AG04449 (cell line): ENCODE measurements at regions not wholly inside any gene's neighbourhood (a gene's known extent, or its start where the extent isn't known, plus 50 kb on each side); places are given as distances from the start of the nearest gene placed in this dataset.

Source experiments
- CTCF ChIA-PET: fragments of 350-600 bp; formaldehyde crosslinking; extraction: SDS; loops from one replicate; lab custom pipeline; 2021; ENCODE audit warnings: antibody characterized with exemption; lab: Yijun Ruan, JAX
- POLR2A ChIA-PET: fragments of 400-600, 350-600 bp; formaldehyde crosslinking; extraction: SDS; loops from one replicate; lab custom pipeline; 2020; ENCODE audit warnings: antibody characterized with exemption, inconsistent platforms; lab: Yijun Ruan, JAX
- DNase-seq: peaks from one replicate; pipeline ENCODE4 v3.0.0-alpha.2; 2010; ENCODE audit warnings: low read depth, low spot score
- H3K4me3 ChIP-seq: 2 replicates; pipeline ENCODE4 v1.5.1; 2011; ENCODE audit warnings: low read depth, mild to moderate bottlenecking, control low read depth, low read length
- TF ChIP-seq, protein P1 (sequence below): IDR thresholded peaks from one replicate; pipeline ENCODE4 v1.5.1; 2011; ENCODE audit warnings: mild to moderate bottlenecking, moderate library complexity, low read length, control low read depth, inconsistent platforms; ENCODE audit not compliant: insufficient read depth; ENCODE audit errors: missing control alignments

DNA sequence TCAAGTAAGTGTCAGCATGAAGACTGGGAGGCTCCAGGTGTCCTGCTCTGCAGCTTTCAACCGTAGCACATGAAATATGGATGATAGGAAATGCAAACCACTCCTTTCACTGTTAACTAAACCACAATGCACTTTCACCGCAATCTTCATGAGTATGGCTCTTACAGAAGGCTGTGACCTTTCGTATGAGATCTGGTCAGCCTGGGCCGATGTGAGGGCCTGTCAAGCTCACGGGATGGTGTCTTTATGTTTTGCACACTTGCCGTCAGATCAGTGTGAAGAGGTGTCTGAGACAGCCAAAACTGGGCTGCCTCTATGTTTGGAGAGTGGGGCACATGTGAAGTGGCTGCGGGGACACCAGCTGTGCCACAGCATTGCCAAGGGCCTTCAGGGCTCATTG is 62.8 kb upstream of the AFF3 start:
- TF ChIP-seq, protein P1, sequence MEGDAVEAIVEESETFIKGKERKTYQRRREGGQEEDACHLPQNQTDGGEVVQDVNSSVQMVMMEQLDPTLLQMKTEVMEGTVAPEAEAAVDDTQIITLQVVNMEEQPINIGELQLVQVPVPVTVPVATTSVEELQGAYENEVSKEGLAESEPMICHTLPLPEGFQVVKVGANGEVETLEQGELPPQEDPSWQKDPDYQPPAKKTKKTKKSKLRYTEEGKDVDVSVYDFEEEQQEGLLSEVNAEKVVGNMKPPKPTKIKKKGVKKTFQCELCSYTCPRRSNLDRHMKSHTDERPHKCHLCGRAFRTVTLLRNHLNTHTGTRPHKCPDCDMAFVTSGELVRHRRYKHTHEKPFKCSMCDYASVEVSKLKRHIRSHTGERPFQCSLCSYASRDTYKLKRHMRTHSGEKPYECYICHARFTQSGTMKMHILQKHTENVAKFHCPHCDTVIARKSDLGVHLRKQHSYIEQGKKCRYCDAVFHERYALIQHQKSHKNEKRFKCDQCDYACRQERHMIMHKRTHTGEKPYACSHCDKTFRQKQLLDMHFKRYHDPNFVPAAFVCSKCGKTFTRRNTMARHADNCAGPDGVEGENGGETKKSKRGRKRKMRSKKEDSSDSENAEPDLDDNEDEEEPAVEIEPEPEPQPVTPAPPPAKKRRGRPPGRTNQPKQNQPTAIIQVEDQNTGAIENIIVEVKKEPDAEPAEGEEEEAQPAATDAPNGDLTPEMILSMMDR, result no peak
- ChIA-PET CTCF (interaction anchor here (0.9 kb wide), 1 partner anchor 480 kb away, joined by 3 read pairs; no protein-coding TSS in a partner anchor), POLR2A (no interaction called here)
- no peak overlapping the region for H3K4me3 ChIP-seq
- DNase-seq, result no peak

DNA sequence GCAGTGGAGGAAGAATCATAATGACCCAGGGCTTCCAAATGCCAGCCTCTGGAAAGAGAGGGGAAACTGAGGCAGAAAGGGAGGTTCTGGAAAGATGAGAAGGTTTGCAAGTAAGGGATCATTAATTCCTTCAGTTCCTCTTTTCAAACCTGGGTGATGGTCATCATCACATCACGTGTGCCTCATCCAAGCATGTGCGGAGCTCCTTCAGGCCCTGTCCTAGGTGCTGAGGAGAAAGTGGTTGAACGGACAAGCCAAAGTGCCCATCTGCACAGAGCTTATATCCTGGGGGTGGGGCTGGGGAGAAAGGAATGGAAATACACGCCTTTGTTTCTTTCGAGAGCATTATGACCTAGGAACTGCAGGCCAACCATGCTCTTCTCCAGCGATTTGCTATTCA is 60.2 kb upstream of the AFF3 start:
- no peak overlapping the region for H3K4me3 ChIP-seq
- ChIA-PET CTCF (interaction anchor here (1.1 to 1.5 kb wide), 2 partner anchors 9 to 59 kb away, joined by 3 to 4 read pairs; no protein-coding TSS in a partner anchor), POLR2A (no interaction called here)
- TF ChIP-seq, protein P1, result no peak
- DNase-seq, result no peak

DNA sequence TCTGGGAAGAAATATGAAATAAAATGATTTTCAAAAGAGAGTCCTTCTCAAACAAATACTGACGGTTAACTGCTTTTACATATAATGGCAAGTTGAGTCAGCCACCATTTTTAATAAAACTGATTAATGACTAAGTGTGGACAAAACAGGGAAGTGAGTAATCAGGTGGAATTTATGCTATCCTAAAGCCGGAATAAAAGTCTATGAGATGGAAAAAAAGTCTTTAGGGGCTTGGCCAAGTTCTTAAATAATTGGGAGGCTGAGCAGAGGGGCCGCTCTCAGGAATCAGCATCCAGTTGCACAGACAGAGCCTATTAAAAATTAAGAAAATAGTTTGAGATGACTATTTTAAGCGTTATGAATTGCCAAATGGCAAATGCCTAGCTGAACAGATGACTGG is 58.6 kb upstream of the AFF3 start:
- TF ChIP-seq, protein P1, result no peak
- CTCF ChIA-PET, result interaction anchor here (1.5 kb wide), 1 partner anchor 642 kb away, joined by 3 read pairs; no protein-coding TSS in a partner anchor
- POLR2A ChIA-PET, result no interaction called here
- H3K4me3 ChIP-seq, result no peak overlapping the region
- DNase-seq, result no peak

DNA sequence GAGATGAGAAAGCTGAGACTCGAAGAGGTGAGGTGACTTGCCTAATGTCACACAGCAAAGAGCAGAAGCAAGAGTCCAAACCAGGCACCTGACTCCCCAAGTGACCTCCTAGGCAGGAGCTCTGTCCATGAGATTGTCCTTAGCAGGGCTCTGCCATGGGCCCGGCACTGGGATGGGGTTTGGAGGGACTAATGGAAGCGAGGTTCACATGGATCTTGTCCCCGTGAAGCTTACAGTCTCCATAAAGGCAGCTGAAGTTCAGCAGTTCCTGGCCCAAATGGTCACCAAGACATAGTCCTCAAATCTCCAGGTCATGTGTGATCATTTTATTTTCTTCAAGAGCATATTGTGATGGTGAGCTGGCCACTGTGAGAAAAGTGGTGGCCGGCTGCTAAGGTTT is 57.0 kb upstream of the AFF3 start:
- POLR2A ChIA-PET, result no interaction called here
- TF ChIP-seq, protein P1, result no peak
- CTCF ChIA-PET, result interaction anchor here (0.7 to 1.5 kb wide), 2 partner anchors 9 to 640 kb away, joined by 3 read pairs; no protein-coding TSS in a partner anchor
- no peak for DNase-seq
- no peak overlapping the region for H3K4me3 ChIP-seq

DNA sequence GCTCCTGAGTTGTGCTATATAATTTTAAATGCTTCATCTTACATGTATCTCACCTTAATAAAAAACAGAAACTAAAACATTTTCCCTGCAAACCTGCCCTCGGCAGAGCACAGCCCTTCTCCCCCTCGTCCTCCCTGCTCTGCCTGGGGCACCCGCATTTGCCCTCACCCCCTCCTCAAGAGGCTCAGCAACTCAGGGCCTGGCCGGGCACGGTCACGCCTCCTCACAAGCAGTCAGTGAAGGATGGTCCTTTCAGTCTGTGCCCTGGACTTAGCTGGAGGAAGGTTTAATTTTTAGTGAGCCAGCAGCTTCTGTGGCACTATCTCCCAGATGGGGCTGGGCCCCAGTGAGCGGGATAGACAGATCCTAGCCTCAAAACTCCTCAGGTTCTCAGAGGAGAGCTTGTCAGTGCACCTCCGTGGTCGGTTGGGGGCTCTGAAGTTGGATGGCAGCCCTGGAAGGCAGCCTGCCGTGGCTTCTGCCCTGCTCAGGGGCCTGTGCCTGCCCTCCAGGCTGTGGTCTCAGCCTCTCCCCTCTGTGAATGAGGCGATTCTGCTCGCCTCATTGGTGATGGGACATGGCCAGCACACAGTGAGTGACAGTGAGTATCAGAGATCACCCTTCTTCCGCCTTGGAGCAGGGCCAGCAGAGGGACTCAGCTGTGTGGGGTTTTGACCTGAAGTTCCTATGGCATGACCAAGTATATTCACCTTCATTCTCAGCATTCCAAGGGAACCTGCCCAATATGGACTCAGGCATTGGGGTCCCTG is 56.3 kb upstream of the AFF3 start:
- H3K4me3 ChIP-seq, result no peak overlapping the region
- ChIA-PET CTCF (no interaction called here), POLR2A (no interaction called here)
- TF ChIP-seq, protein P1, result no peak
- DNase-seq, result no peak

DNA sequence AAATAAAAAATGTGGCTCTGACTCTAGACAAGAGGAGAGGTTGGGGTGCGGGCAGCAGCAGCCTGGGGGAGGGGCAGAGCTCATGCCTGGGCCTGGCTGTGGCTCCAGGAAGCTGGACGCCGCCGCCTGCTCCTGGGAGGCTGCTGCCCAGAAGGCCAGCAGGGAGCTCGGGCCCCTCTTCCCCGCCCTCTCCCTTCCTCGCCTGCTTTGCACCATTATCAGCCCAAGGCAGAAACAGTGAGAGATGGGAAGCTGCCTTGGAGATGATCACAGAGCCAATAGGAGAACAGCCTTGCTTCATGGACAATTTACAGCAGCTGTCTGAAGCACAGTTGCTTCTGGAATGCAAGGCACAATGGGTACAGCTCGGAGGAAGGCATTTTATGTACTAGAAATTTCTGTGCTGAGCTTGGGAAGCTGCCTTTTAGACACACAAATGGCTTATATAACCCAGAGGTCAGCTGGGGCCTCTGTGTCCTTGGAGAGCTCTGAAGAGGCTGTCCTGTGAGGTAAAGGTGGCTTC is 55.3 kb upstream of the AFF3 start:
- CTCF ChIA-PET, result interaction anchor here (1.2 to 1.3 kb wide), 2 partner anchors 33 to 63 kb away, joined by 3 to 4 read pairs; no protein-coding TSS in a partner anchor

More for the DNA sequence above, 55.3 kb upstream of the AFF3 start:
- no peak overlapping the region; the same call in 1 of the 2 replicates for H3K4me3 ChIP-seq
- DNase-seq, result peak; percentile 57
- POLR2A ChIA-PET, result interaction anchor here (0.6 to 1.2 kb wide), 4 partner anchors 185 to 639 kb away, joined by 3 to 4 read pairs (median 4); no protein-coding TSS in a partner anchor
- TF ChIP-seq, protein P1, result no peak
